Suprapubic skin (tissue), 4 donors: ENCODE measurements at regions not wholly inside any gene's neighbourhood (a gene's known extent, or its start where the extent isn't known, plus 50 kb on each side); places are given as distances from the start of the nearest gene placed in this dataset.

Source experiments
- EP300 ChIP-seq: sonication (generic); formaldehyde crosslinking; IDR thresholded peaks from one replicate; pipeline ENCODE4 v1.6.1; 2017; ENCODE audit warnings: antibody characterized with exemption
- POLR2A ChIP-seq, 2 donors: fragments of 450-650 bp; IDR thresholded peaks; one replicate each; pipeline ENCODE4 v1.6.1; 2017; ENCODE audit warnings: antibody characterized with exemption in 2 of 2, mild to moderate bottlenecking in 2 of 2, moderate library complexity in 2 of 2
- POLR2AphosphoS5 ChIP-seq, 3 donors: sonication (generic); formaldehyde crosslinking; IDR thresholded peaks; one replicate each; pipeline ENCODE4 v1.6.1; 2017; ENCODE audit warnings: antibody characterized with exemption in 3 of 3

GRCh38 chr18:56545464-56545863, 92.9 kb downstream of the TXNL1 start:
- TF ChIP-seq POLR2AphosphoS5 (IDR thresholded peaks at IDR 0.05) (no peak), EP300 (no peak), POLR2A (IDR thresholded peaks at IDR 0.05) (no peak)
